Astrocyte of the hippocampus (primary cell): ENCODE measurements at regions not wholly inside any gene's neighbourhood (a gene's known extent, or its start where the extent isn't known, plus 50 kb on each side); places are given as distances from the start of the nearest gene placed in this dataset.
"Not testable (repeated sequence)": the region's sequence is repeated elsewhere in the genome, so short reads cannot be mapped to it uniquely, and the experiment has no call there.

Experiments
- DNase-seq: peaks from one replicate; pipeline ENCODE4 v3.0.0; 2011; ENCODE audit warnings: low read depth, low spot score

GRCh38 chr15:101876031-101876430 lies 64.0 kb downstream of the OR4F15 start:
- not testable (repeated sequence) for DNase-seq

GRCh38 chr15:101877649-101878048 lies 65.6 kb downstream of the OR4F15 start:
- peak; percentile 1 for DNase-seq

GRCh38 chr15:101912349-101913287 lies 100.6 kb downstream of the OR4F15 start:
- not testable (repeated sequence) for DNase-seq

- DNase-seq = not testable (repeated sequence)
Measured at GRCh38 chr15:101924554-101924953, 112.6 kb downstream of the OR4F15 start.

- not testable (repeated sequence) for DNase-seq
Measured at GRCh38 chr15:101934506-101934905, 122.5 kb downstream of the OR4F15 start.

GRCh38 chr15:101937362-101937761 lies 125.4 kb downstream of the OR4F15 start:
- not testable (repeated sequence) for DNase-seq

GRCh38 chr15:101938555-101938954 lies 126.6 kb downstream of the OR4F15 start:
- DNase-seq = not testable (repeated sequence)

GRCh38 chr15:101945896-101946295 lies 133.9 kb downstream of the OR4F15 start:
- DNase-seq = not testable (repeated sequence)

- not testable (repeated sequence) for DNase-seq
Measured at GRCh38 chr15:101948491-101949010, 136.5 kb downstream of the OR4F15 start.

- DNase-seq = not testable (repeated sequence)
Measured at GRCh38 chr15:101949380-101950065, 137.5 kb downstream of the OR4F15 start.

- not testable (repeated sequence) for DNase-seq
Measured at GRCh38 chr15:101953993-101954392, 142.0 kb downstream of the OR4F15 start.

GRCh38 chr15:101955840-101956239 lies 143.8 kb downstream of the OR4F15 start:
- DNase-seq = not testable (repeated sequence)

- not testable (repeated sequence) for DNase-seq
Measured at GRCh38 chr15:101958656-101959055, 146.7 kb downstream of the OR4F15 start.

GRCh38 chr15:101961263-101961662 lies 149.3 kb downstream of the OR4F15 start:
- DNase-seq = peak; percentile 4

- not testable (repeated sequence) for DNase-seq
Measured at GRCh38 chr15:101961765-101962164, 149.8 kb downstream of the OR4F15 start.

- not testable (repeated sequence) for DNase-seq
Measured at GRCh38 chr15:101963687-101964086, 151.7 kb downstream of the OR4F15 start.

GRCh38 chr15:101965353-101965752 lies 153.4 kb downstream of the OR4F15 start:
- not testable (repeated sequence) for DNase-seq

- DNase-seq = not testable (repeated sequence)
Measured at GRCh38 chr15:101965860-101966259, 153.9 kb downstream of the OR4F15 start.

GRCh38 chr15:101967364-101967763 lies 155.4 kb downstream of the OR4F15 start:
- DNase-seq = not testable (repeated sequence)

- not testable (repeated sequence) for DNase-seq
Measured at GRCh38 chr15:101970605-101971004, 158.6 kb downstream of the OR4F15 start.

- not testable (repeated sequence) for DNase-seq
Measured at GRCh38 chr15:101977281-101977680, 165.3 kb downstream of the OR4F15 start.
